WERI-Rb-1 (cell line): ENCODE measurements at regions not wholly inside any gene's neighbourhood (a gene's known extent, or its start where the extent isn't known, plus 50 kb on each side); places are given as distances from the start of the nearest gene placed in this dataset.

ENCODE experiments used
- DNase-seq: peaks from one replicate; pipeline ENCODE4 v3.0.0-alpha.2; 2020
- H3K27ac ChIP-seq: fragments of 250-450 bp; sonication (Bioruptor Pico); 2 replicates; pipeline ENCODE4 v1.5.1; 2020; ENCODE audit warnings: mild to moderate bottlenecking, moderate library complexity
- H3K27me3 ChIP-seq: fragments of 250-450 bp; sonication (Bioruptor Pico); 2 replicates; pipeline ENCODE4 v1.5.1; 2021; ENCODE audit warnings: mild to moderate bottlenecking, low read depth, moderate library complexity; ENCODE audit not compliant: insufficient read depth, severe bottlenecking
- H3K36me3 ChIP-seq: fragments of 250-450 bp; sonication (Bioruptor Pico); 2 replicates; pipeline ENCODE4 v1.5.1; 2020; ENCODE audit warnings: mild to moderate bottlenecking, moderate library complexity
- H3K4me3 ChIP-seq: 2 replicates; pipeline ENCODE4 v1.5.1; 2011; ENCODE audit warnings: low read depth, mild to moderate bottlenecking, control low read depth, low read length
- H3K9me3 ChIP-seq: fragments of 250-450 bp; sonication (Bioruptor Pico); 2 replicates; pipeline ENCODE4 v1.5.1; 2021; ENCODE audit warnings: mild to moderate bottlenecking, moderate library complexity; ENCODE audit not compliant: severe bottlenecking
- CTCF ChIP-seq: IDR thresholded peaks from 2 replicates; pipeline ENCODE4 v1.5.1; 2011; ENCODE audit warnings: low read depth, mild to moderate bottlenecking, control low read depth, inconsistent platforms, low read length

GRCh38 chr5:112646139-112646936 is 91.3 kb upstream of the APC start:
- Histone ChIP-seq H3K36me3 (no peaks in the 10 kb centered on the region), H3K9me3 (no peaks in the 10 kb centered on the region), H3K27ac (no peak overlapping the region), H3K27me3 (no peaks in the 10 kb centered on the region), H3K4me3 (no peak overlapping the region)
- no peak for TF ChIP-seq CTCF
- DNase-seq = no peak

GRCh38 chr5:112647428-112647827 is 90.3 kb upstream of the APC start:
- no peak for DNase-seq
- H3K9me3 ChIP-seq = no peaks in the 10 kb centered on the region
- no peaks in the 10 kb centered on the region for H3K27me3 ChIP-seq
- no peak overlapping the region for H3K4me3 ChIP-seq
- no peak overlapping the region for H3K27ac ChIP-seq
- no peaks in the 10 kb centered on the region for H3K36me3 ChIP-seq
- TF ChIP-seq CTCF = no peak

- H3K27ac ChIP-seq = no peak overlapping the region
- no peak for TF ChIP-seq CTCF
- no peaks in the 10 kb centered on the region for H3K36me3 ChIP-seq
- no peak for DNase-seq
- no peaks in the 10 kb centered on the region for H3K9me3 ChIP-seq
- no peaks in the 10 kb centered on the region for H3K27me3 ChIP-seq
- no peak overlapping the region for H3K4me3 ChIP-seq
Observed at GRCh38 chr5:112648264-112648663, 89.4 kb upstream of the APC start.

GRCh38 chr5:112649882-112650281 is 87.8 kb upstream of the APC start:
- H3K27me3 ChIP-seq = no peaks in the 10 kb centered on the region
- no peaks in the 10 kb centered on the region for H3K9me3 ChIP-seq
- no peak for DNase-seq
- no peak overlapping the region for H3K4me3 ChIP-seq
- H3K36me3 ChIP-seq = no peaks in the 10 kb centered on the region
- TF ChIP-seq CTCF = no peak
- no peak overlapping the region for H3K27ac ChIP-seq

- Histone ChIP-seq H3K27ac (no peak overlapping the region), H3K9me3 (no peaks in the 10 kb centered on the region), H3K27me3 (no peaks in the 10 kb centered on the region), H3K4me3 (no peak overlapping the region), H3K36me3 (no peaks in the 10 kb centered on the region)
- no peak for TF ChIP-seq CTCF
- DNase-seq = no peak
Observed at GRCh38 chr5:112653638-112654205, 84.0 kb upstream of the APC start.
